H1 (cell line): ENCODE measurements at regions not wholly inside any gene's neighbourhood (a gene's known extent, or its start where the extent isn't known, plus 50 kb on each side); places are given as distances from the start of the nearest gene placed in this dataset.

Source experiments
- CTCF ChIA-PET: fragments of 300-600 bp; sonication (Branson Sonifier 250); formaldehyde crosslinking; loops from one replicate; lab custom pipeline; 2021; ENCODE audit not compliant: partially characterized antibody; lab: Charles Lee
- POLR2A ChIA-PET: fragments of 300-600 bp; sonication (Branson Sonifier 250); formaldehyde crosslinking; loops from one replicate; lab custom pipeline; 2021; ENCODE audit warnings: inconsistent platforms; ENCODE audit not compliant: partially characterized antibody; lab: Charles Lee
- DNase-seq, 2 experiments: peaks; one replicate each; pipeline versions ENCODE4 v3.0.0 to v3.0.0-alpha.2; 2010 to 2022; ENCODE audit warnings: low spot score in 2 of 2, low read depth in 1 of 2, mixed read lengths in 1 of 2
- FAIRE-seq: peaks from 2 replicates; lab custom pipeline; 2011; peaks lifted over from hg19 to GRCh38; lab: Jason Lieb, UNC
- H2AFZ ChIP-seq: 2 replicates; pipeline ENCODE4 v1.8.1; 2012; ENCODE audit warnings: low read length, inconsistent platforms
- H2AK5ac ChIP-seq: 2 replicates; pipeline ENCODE4 v1.6.1; 2013; ENCODE audit warnings: low read depth, low read length
- H2BK120ac ChIP-seq: replicated peaks from 2 replicates; pipeline ENCODE3; 2013; ENCODE audit warnings: low read depth, low read length, inconsistent platforms
- H2BK12ac ChIP-seq: 2 replicates; pipeline ENCODE4 v1.6.1; 2013; ENCODE audit warnings: low read depth, low read length
- H2BK15ac ChIP-seq: 2 replicates; pipeline ENCODE4 v1.6.1; 2013; ENCODE audit warnings: low read length
- H2BK20ac ChIP-seq: 2 replicates; pipeline ENCODE4 v1.6.1; 2013; ENCODE audit warnings: low read length
- H2BK5ac ChIP-seq: 2 replicates; pipeline ENCODE4 v1.6.1; 2013; ENCODE audit warnings: low read depth, low read length
- H3K14ac ChIP-seq: 2 replicates; pipeline ENCODE4 v1.6.1; 2013; ENCODE audit warnings: inconsistent platforms; ENCODE audit not compliant: insufficient read length
- H3K18ac ChIP-seq: 2 replicates; pipeline ENCODE4 v1.6.1; 2013; ENCODE audit warnings: low read length; ENCODE audit errors: extremely low read depth
- H3K23ac ChIP-seq: 2 replicates; pipeline ENCODE4 v1.6.1; 2013; ENCODE audit warnings: inconsistent platforms; ENCODE audit not compliant: insufficient read length
- H3K23me2 ChIP-seq: 2 replicates; pipeline ENCODE4 v1.6.1; 2013; ENCODE audit warnings: low read depth, low read length
- H3K27ac ChIP-seq: 2 replicates; pipeline ENCODE4 v1.6.1; 2011; ENCODE audit warnings: low read depth, low read length, inconsistent platforms
- H3K27me3 ChIP-seq, 4 experiments: replicated peaks in 1 of 4; 1 replicate in 1 of 4; 2 replicates in 3 of 4; pipeline versions ENCODE4 v1.6.1 to v1.8.1; 2011 to 2013; ENCODE audit warnings: low read length in 3 of 4, mild to moderate bottlenecking in 3 of 4, inconsistent platforms in 2 of 4, mixed read lengths in 2 of 4, moderate library complexity in 1 of 4; ENCODE audit not compliant: control insufficient read depth in 3 of 4, insufficient read depth in 3 of 4; ENCODE audit errors: extremely low read depth in 1 of 4
- H3K36me3 ChIP-seq, 4 experiments: 2 replicates each; pipeline versions ENCODE4 v1.6.1 to v1.8.1; 2011 to 2013; ENCODE audit warnings: mild to moderate bottlenecking in 4 of 4, low read length in 3 of 4, moderate library complexity in 2 of 4, control low read depth in 1 of 4, inconsistent platforms in 1 of 4; ENCODE audit not compliant: insufficient read depth in 4 of 4, control insufficient read depth in 2 of 4
- H3K4ac ChIP-seq: replicated peaks from 2 replicates; pipeline ENCODE3; 2013; ENCODE audit warnings: low read length, low read depth, mixed read lengths, inconsistent platforms; ENCODE audit not compliant: insufficient read length
- H3K4me1 ChIP-seq, 4 experiments: replicated peaks in 1 of 4; 1 replicate in 1 of 4; 2 replicates in 3 of 4; pipeline versions ENCODE4 v1.6.1 to v1.8.1; 2011 to 2013; ENCODE audit warnings: low read length in 3 of 4, inconsistent platforms in 2 of 4, mixed read lengths in 1 of 4; ENCODE audit not compliant: insufficient read depth in 4 of 4, control insufficient read depth in 3 of 4
- H3K4me2 ChIP-seq, 2 experiments: 2 replicates each; pipeline versions ENCODE4 v1.6.1 to v1.8.1; 2011 to 2013; ENCODE audit warnings: low read depth in 2 of 2, low read length in 2 of 2, control low read depth in 1 of 2, inconsistent platforms in 1 of 2, mild to moderate bottlenecking in 1 of 2; ENCODE audit not compliant: insufficient read depth in 1 of 2
- H3K4me3 ChIP-seq, 4 experiments: fragments of 200-600, 300-600 bp in 1 of 4; sonication (generic), shearing (Covaris generic), sonication (Bioruptor Twin) in 1 of 4; 2 replicates each; pipeline versions ENCODE4 v1.5.1 to v1.8.1; 2011 to 2016; ENCODE audit warnings: low read length in 4 of 4, low read depth in 3 of 4, control low read depth in 2 of 4, inconsistent platforms in 2 of 4, mild to moderate bottlenecking in 2 of 4, mixed read lengths in 1 of 4, moderate library complexity in 1 of 4; ENCODE audit not compliant: insufficient read depth in 2 of 4; ENCODE audit errors: extremely low read depth in 1 of 4
- H3K56ac ChIP-seq: replicated peaks from 2 replicates; pipeline ENCODE3; 2013; ENCODE audit warnings: low read depth, mild to moderate bottlenecking, mixed read lengths, low read length, inconsistent platforms; ENCODE audit not compliant: insufficient read length
- H3K79me1 ChIP-seq: 2 replicates; pipeline ENCODE4 v1.6.1; 2013; ENCODE audit warnings: low read depth, low read length, control low read depth
- H3K79me2 ChIP-seq, 2 experiments: 2 replicates each; pipeline versions ENCODE4 v1.6.1 to v1.8.1; 2012 to 2013; ENCODE audit warnings: low read length in 2 of 2, mild to moderate bottlenecking in 2 of 2, inconsistent platforms in 1 of 2; ENCODE audit not compliant: insufficient read depth in 2 of 2, control insufficient read depth in 1 of 2
- H3K9ac ChIP-seq, 4 experiments: replicated peaks in 1 of 4; 1 replicate in 1 of 4; 2 replicates in 3 of 4; pipeline versions ENCODE4 v1.6.1 to v1.8.1; 2011 to 2013; ENCODE audit warnings: low read depth in 3 of 4, low read length in 3 of 4, control low read depth in 2 of 4, mild to moderate bottlenecking in 2 of 4, moderate library complexity in 2 of 4, inconsistent platforms in 1 of 4; ENCODE audit errors: extremely low read depth in 1 of 4
- H3K9me3 ChIP-seq, 2 experiments: 2 replicates each; pipeline versions ENCODE4 v1.6.1 to v1.8.1; 2012 to 2013; ENCODE audit warnings: mild to moderate bottlenecking in 2 of 2, moderate library complexity in 2 of 2, control low read depth in 1 of 2, inconsistent platforms in 1 of 2, low read depth in 1 of 2, low read length in 1 of 2, mixed read lengths in 1 of 2; ENCODE audit not compliant: insufficient read depth in 2 of 2
- H4K20me1 ChIP-seq, 2 experiments: replicated peaks in 1 of 2; 2 replicates each; pipeline versions ENCODE3 to v1.8.1; 2011 to 2013; ENCODE audit warnings: inconsistent platforms in 2 of 2, low read length in 2 of 2, mild to moderate bottlenecking in 1 of 2; ENCODE audit not compliant: insufficient read depth in 2 of 2, control insufficient read depth in 1 of 2
- H4K5ac ChIP-seq: 2 replicates; pipeline ENCODE4 v1.6.1; 2013; ENCODE audit warnings: low read length, low read depth, mixed read lengths, inconsistent platforms; ENCODE audit not compliant: insufficient read length
- H4K8ac ChIP-seq: 2 replicates; pipeline ENCODE4 v1.8.0; 2013; ENCODE audit warnings: mild to moderate bottlenecking, moderate library complexity, low read length, inconsistent platforms; ENCODE audit not compliant: insufficient read depth; ENCODE audit errors: extremely low read depth
- H4K91ac ChIP-seq: replicated peaks from 2 replicates; pipeline ENCODE3; 2013; ENCODE audit warnings: low read length, mixed read lengths, inconsistent platforms; ENCODE audit not compliant: insufficient read length
- CTBP2 ChIP-seq: IDR thresholded peaks from 2 replicates; pipeline ENCODE4 v1.7.0; 2011; ENCODE audit warnings: borderline replicate concordance, mild to moderate bottlenecking, moderate library complexity, mixed read lengths, low read length; ENCODE audit not compliant: insufficient read depth, insufficient read length
- KDM5A ChIP-seq: fragments of 200-600 bp; IDR thresholded peaks from 2 replicates; pipeline ENCODE4 v1.7.1; 2012; ENCODE audit warnings: mild to moderate bottlenecking, low read length, inconsistent platforms, mixed read lengths
- MAX ChIP-seq: IDR thresholded peaks from 2 replicates; pipeline ENCODE4 v1.6.1; 2012; ENCODE audit warnings: inconsistent platforms
- SAP30 ChIP-seq: fragments of 300-600 bp; sonication (generic); IDR thresholded peaks from 2 replicates; pipeline ENCODE4 v1.7.1; 2012; ENCODE audit warnings: low read length, moderate library complexity, mild to moderate bottlenecking, inconsistent platforms; ENCODE audit not compliant: insufficient read depth, insufficient replicate concordance
- WGBS, 2 experiments: shearing (Covaris generic) in 1 of 2; methylation state at CpG; one replicate each; pipeline versions ENCODE4 v1.1.6 to v1.1.7; 2013 to 2015; ENCODE audit warnings: low lambda C conversion rate in 2 of 2, mixed read lengths in 2 of 2, inconsistent platforms in 1 of 2, low coverage in 1 of 2, missing lambda C conversion rate in 1 of 2; ENCODE audit not compliant: insufficient replicate concordance in 2 of 2, insufficient coverage in 1 of 2, insufficient read length in 1 of 2; ENCODE audit errors: extremely low coverage in 1 of 2, missing lambda C conversion rate in 1 of 2; 5-methylcytosine and 5-hydroxymethylcytosine counted together

GRCh38 chr18:42586601-42587000 lies 528.9 kb downstream of the RIT2 start:
- H2BK5ac ChIP-seq: no peak overlapping the region
- no peak for DNase-seq

More at GRCh38 chr18:42586601-42587000, 528.9 kb downstream of the RIT2 start:
- peaks cover 0 to 17% (median 3%) of the 10 kb centered on the region in 4 experiments; a peak in 5 of 7 replicates for H3K4me1 ChIP-seq
- H2AFZ ChIP-seq: no peak overlapping the region
- no peak overlapping the region for H4K5ac ChIP-seq
- no peaks in the 10 kb centered on the region for H3K79me2 ChIP-seq
- H3K4me3 ChIP-seq: no peak overlapping the region; a peak in 1 of 8 replicates
- POLR2A ChIA-PET: no interaction called here
- no peak overlapping the region for H2BK12ac ChIP-seq
- no peak overlapping the region for H4K8ac ChIP-seq
- H3K4me2 ChIP-seq: peak overlapping the region; percentile 4 to 6; a peak in 2 of 4 replicates
- 66% methylated on average over 2 of the region's 2 CpGs; no CpG with 5 or more reads in 1 of the 2 experiments for WGBS, 2 experiments
- no peak overlapping the region for H3K9ac ChIP-seq
- no peak overlapping the region for H2BK15ac ChIP-seq
- H3K56ac ChIP-seq: no peak overlapping the region
- no peak overlapping the region for H2AK5ac ChIP-seq
- 0 out of 4 replicates have a peak, but pooled peaks cover 0 to 4% of the 10 kb centered on the region in 2 experiments for H3K9me3 ChIP-seq
- no peak overlapping the region for H3K14ac ChIP-seq
- H4K91ac ChIP-seq: no peak overlapping the region
- no peaks in the 10 kb centered on the region for H3K27me3 ChIP-seq
- no peak overlapping the region for H3K4ac ChIP-seq
- no peak overlapping the region for H3K18ac ChIP-seq
- H3K23me2 ChIP-seq: no peaks in the 10 kb centered on the region
- no peak for TF ChIP-seq CTBP2
- peak; percentile 32; the same call in 1 of the 2 replicates for TF ChIP-seq MAX
- no peak for TF ChIP-seq KDM5A
- no peak for TF ChIP-seq SAP30
- peak; percentile 19 for FAIRE-seq
- H3K23ac ChIP-seq: no peak overlapping the region
- H2BK120ac ChIP-seq: no peak overlapping the region
- no peaks in the 10 kb centered on the region for H3K36me3 ChIP-seq
- H3K27ac ChIP-seq: no peak overlapping the region
- H2BK20ac ChIP-seq: no peak overlapping the region
- CTCF ChIA-PET: interaction anchor here (0.6 to 3.2 kb wide), 3 partner anchors 9 to 288 kb away, joined by 3 to 27 read pairs (median 6); no protein-coding TSS in a partner anchor
- H3K79me1 ChIP-seq: no peaks in the 10 kb centered on the region
- H4K20me1 ChIP-seq: no peaks in the 10 kb centered on the region
